ENCODE measurements at regions not wholly inside any gene's neighbourhood (a gene's known extent, or its start where the extent isn't known, plus 50 kb on each side); places are given as distances from the start of the nearest gene placed in this dataset.

- Histone ChIP-seq H3K4me1 (peaks cover 0 to 12% (median 0%) of the 10 kb centered on the region in 4 donors), H3K4me3 (no peak overlapping the region), H3K27ac (peak overlapping the region in 1 of 3 donors; percentile 17), H3K27me3 (no peaks in the 10 kb centered on the region), H3K9me3 (no peaks in the 10 kb centered on the region), H3K36me3 (no peaks in the 10 kb centered on the region)
- intact Hi-C loops (cut with DNase I), result no loop called here
- TF ChIP-seq POLR2A (IDR thresholded peaks at IDR 0.05), result no peak
- TF ChIP-seq, protein P1, sequence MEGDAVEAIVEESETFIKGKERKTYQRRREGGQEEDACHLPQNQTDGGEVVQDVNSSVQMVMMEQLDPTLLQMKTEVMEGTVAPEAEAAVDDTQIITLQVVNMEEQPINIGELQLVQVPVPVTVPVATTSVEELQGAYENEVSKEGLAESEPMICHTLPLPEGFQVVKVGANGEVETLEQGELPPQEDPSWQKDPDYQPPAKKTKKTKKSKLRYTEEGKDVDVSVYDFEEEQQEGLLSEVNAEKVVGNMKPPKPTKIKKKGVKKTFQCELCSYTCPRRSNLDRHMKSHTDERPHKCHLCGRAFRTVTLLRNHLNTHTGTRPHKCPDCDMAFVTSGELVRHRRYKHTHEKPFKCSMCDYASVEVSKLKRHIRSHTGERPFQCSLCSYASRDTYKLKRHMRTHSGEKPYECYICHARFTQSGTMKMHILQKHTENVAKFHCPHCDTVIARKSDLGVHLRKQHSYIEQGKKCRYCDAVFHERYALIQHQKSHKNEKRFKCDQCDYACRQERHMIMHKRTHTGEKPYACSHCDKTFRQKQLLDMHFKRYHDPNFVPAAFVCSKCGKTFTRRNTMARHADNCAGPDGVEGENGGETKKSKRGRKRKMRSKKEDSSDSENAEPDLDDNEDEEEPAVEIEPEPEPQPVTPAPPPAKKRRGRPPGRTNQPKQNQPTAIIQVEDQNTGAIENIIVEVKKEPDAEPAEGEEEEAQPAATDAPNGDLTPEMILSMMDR (IDR thresholded peaks at IDR 0.05), result no peak
- ATAC-seq (peak; percentile 39 to 72 (median 46)), DNase-seq (no peak)
- 42% methylated on average over 6 of the region's 6 CpGs for WGBS (ENCODE audit: insufficient coverage, low coverage, low lambda C conversion rate, missing lambda C conversion rate)
These were observed 130.4 kb upstream of the RAI14 start for GRCh38 chr5:34525761-34526160.

GRCh38 chr5:34526682-34527305 lies 129.3 kb upstream of the RAI14 start:
- TF ChIP-seq, protein P1 (IDR thresholded peaks at IDR 0.05), result no peak
- TF ChIP-seq POLR2A (IDR thresholded peaks at IDR 0.05), result no peak
- intact Hi-C loops (cut with DNase I), result no loop called here
- H3K36me3 ChIP-seq, result no peaks in the 10 kb centered on the region
- DNase-seq, result no peak
- no peaks in the 10 kb centered on the region for H3K27me3 ChIP-seq
- no peak for ATAC-seq
- H3K27ac ChIP-seq, result no peak overlapping the region
- H3K4me1 ChIP-seq, result peaks cover 0 to 12% (median 0%) of the 10 kb centered on the region in 4 donors
- H3K4me3 ChIP-seq, result no peak overlapping the region
- WGBS (ENCODE audit: insufficient coverage, low coverage, low lambda C conversion rate, missing lambda C conversion rate), result 43% methylated on average over 3 of the region's 3 CpGs
- H3K9me3 ChIP-seq, result no peaks in the 10 kb centered on the region

- no peaks in the 10 kb centered on the region for H3K36me3 ChIP-seq
- H3K27ac ChIP-seq, result no peak overlapping the region
- H3K9me3 ChIP-seq, result no peaks in the 10 kb centered on the region
- no peak for TF ChIP-seq POLR2A (IDR thresholded peaks at IDR 0.05)
- TF ChIP-seq, protein P1 (IDR thresholded peaks at IDR 0.05), result no peak
- intact Hi-C loops (cut with DNase I), result no loop called here
- WGBS (ENCODE audit: insufficient coverage, low coverage, low lambda C conversion rate, missing lambda C conversion rate), result 56% methylated on average over 6 of the region's 10 CpGs
- peaks cover 0 to 12% (median 0%) of the 10 kb centered on the region in 4 donors for H3K4me1 ChIP-seq
- H3K4me3 ChIP-seq, result no peak overlapping the region
- no peaks in the 10 kb centered on the region for H3K27me3 ChIP-seq
- DNase-seq (no peak), ATAC-seq (no peak)
These were observed 126.4 kb upstream of the RAI14 start for GRCh38 chr5:34529581-34530331.

- WGBS (ENCODE audit: insufficient coverage, low coverage, low lambda C conversion rate, missing lambda C conversion rate), result 53% methylated on average over 2 of the region's 2 CpGs
- no peaks in the 10 kb centered on the region for H3K36me3 ChIP-seq
- peaks cover 0 to 7% (median 0%) of the 10 kb centered on the region in 4 donors for H3K4me1 ChIP-seq
- intact Hi-C loops (cut with DNase I), result no loop called here
- H3K4me3 ChIP-seq, result no peak overlapping the region
- ATAC-seq (no peak), DNase-seq (no peak)
- no peak overlapping the region for H3K27ac ChIP-seq
- no peaks in the 10 kb centered on the region for H3K9me3 ChIP-seq
- TF ChIP-seq POLR2A (IDR thresholded peaks at IDR 0.05), result no peak
- TF ChIP-seq, protein P1 (IDR thresholded peaks at IDR 0.05), result no peak
- H3K27me3 ChIP-seq, result no peaks in the 10 kb centered on the region
These were observed 125.5 kb upstream of the RAI14 start for GRCh38 chr5:34530637-34531036.

All from right lobe of liver (tissue), 6 donors.